Pancreas (tissue), 10 donors: ENCODE measurements at regions not wholly inside any gene's neighbourhood (a gene's known extent, or its start where the extent isn't known, plus 50 kb on each side); places are given as distances from the start of the nearest gene placed in this dataset.

Experiments used
- ATAC-seq, 4 donors: fragments of 200-7000 bp; cut with Tn5 transposase; one replicate each; pipeline versions ENCODE4 v1.8.0 to v1.9.1; 2020; ENCODE audit warnings: mild to moderate bottlenecking in 4 of 4, moderate library complexity in 4 of 4
- DNase-seq, 6 donors: peaks; one replicate each; pipeline ENCODE4 v3.0.0-alpha.2; 2020
- FAIRE-seq: peaks from 2 replicates; lab custom pipeline; 2012; peaks lifted over from hg19 to GRCh38; lab: Jason Lieb, UNC
- H3K27ac ChIP-seq, 4 donors: fragments of 200-600 bp; sonication (generic); 1 replicate in 3 of 4; 2 replicates in 1 of 4; pipeline versions ENCODE4 v1.5.0 to v1.8.0; 2020
- H3K27me3 ChIP-seq, 4 donors: fragments of 200-600 bp; one replicate each; pipeline ENCODE4 v1.8.0; 2021
- H3K36me3 ChIP-seq, 3 donors: fragments of 200-600 bp; sonication (generic) in 1 of 3; one replicate each; pipeline versions ENCODE4 v1.5.0 to v1.8.0; 2020 to 2021
- H3K4me1 ChIP-seq, 3 donors: fragments of 200-600 bp; one replicate each; pipeline ENCODE4 v1.8.0; 2021
- H3K4me3 ChIP-seq, 4 donors: fragments of 200-600 bp; sonication (generic) in 2 of 4; one replicate each; pipeline versions ENCODE4 v1.5.0 to v1.8.0; 2020 to 2021
- H3K9me3 ChIP-seq, 4 donors: fragments of 200-600 bp; one replicate each; pipeline ENCODE4 v1.8.0; 2021
- CTCF ChIP-seq, 4 donors: fragments of 200-600 bp; sonication (generic) in 3 of 4; IDR thresholded peaks; one replicate each; pipeline versions ENCODE4 v1.5.0 to v1.8.0; 2021; ENCODE audit warnings: antibody characterized with exemption in 4 of 4
- WGBS, 2 donors: extraction: QIAGEN DNeasy Blood & Tissue Kit; methylation state at CpG; one replicate each; pipeline ENCODE4 v1.1.7; 2013; 5-methylcytosine and 5-hydroxymethylcytosine counted together
- intact Hi-C, 3 donors: fragments of 100-400 bp; cut with DNase I; formaldehyde crosslinking; loops; one replicate each; pipeline versions ENCODE4 v1.11.1 to v1.14.2; 2022
- donor health status: healthy with polysubstance abuse.
- donor health status: DM: no; HTN: no; CAD: no; lungs with moderate emphysema.
- donor health status: DM: no; HTN: no; CAD: no.
- donor health status: control.
- donor health status: control.
- donor health status: Bipolar disorder and iron deficiency.
- donor health status: DM: yes; HTN: yes; CAD: no.
- donor health status: DM: no; HTN: no; CAD: no.
- donor health status: DM: no; HTN: no; CAD: no.
- donor health status: DM: yes; HTN: yes; CAD: no.

DNA sequence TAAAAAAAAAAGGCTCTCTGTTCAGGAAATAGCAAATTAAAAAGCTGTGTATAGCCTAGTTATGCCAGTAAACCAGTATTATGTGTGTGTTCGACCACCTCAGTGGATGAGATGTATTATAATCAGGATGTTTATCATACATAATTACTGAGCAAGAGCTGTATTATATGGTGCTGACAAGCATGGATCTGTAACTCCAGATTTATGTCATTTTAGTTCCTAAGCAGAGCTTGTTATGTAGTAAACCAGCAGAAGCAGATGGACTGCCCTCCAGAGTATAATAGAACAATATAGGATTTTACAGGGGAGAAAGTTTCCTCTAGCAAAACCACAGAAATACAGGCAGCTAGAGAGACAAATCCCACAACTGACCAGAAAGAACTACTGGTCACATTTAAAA lies 627.4 kb upstream of the EPHA5 start:
- no peak overlapping the region for H3K27ac ChIP-seq
- no peak for FAIRE-seq
- no peaks in the 10 kb centered on the region for H3K4me1 ChIP-seq
- H3K4me3 ChIP-seq = no peak overlapping the region
- intact Hi-C loops = no loop called here
- no peaks in the 10 kb centered on the region for H3K36me3 ChIP-seq
- TF ChIP-seq CTCF (IDR thresholded peaks at IDR 0.05) = no peak
- DNase-seq = no peak
- 46 to 67% methylated on average over 1 of the region's 1 CpG for WGBS, 2 donors
- no peaks in the 10 kb centered on the region for H3K27me3 ChIP-seq
- no peaks in the 10 kb centered on the region for H3K9me3 ChIP-seq
- ATAC-seq = no peak

DNA sequence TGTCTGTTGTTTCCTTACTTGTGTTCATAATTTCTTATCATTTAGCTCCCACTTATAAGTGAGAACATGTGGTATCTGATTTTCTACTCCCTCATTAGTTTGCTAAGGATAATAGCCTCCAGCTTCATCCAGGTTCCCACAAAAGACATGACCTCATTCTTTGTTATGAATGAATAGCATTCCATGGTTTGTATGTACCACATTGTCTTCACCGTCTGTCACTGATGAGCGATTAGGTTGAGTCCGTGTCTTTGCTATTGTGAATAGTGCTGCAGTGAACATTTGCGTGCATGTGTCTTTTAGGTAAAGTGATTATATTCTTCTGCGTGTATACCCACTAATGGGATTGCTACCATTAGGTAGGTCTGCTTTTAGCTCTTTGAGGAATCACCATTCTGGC lies 624.3 kb upstream of the EPHA5 start:
- no peak for DNase-seq
- H3K4me1 ChIP-seq = no peaks in the 10 kb centered on the region
- 74 to 90% methylated on average over 5 of the region's 5 CpGs for whole genome bisulfite sequencing, 2 donors
- H3K4me3 ChIP-seq = no peak overlapping the region
- no peak for ATAC-seq
- H3K27me3 ChIP-seq = no peaks in the 10 kb centered on the region
- FAIRE-seq = no peak
- H3K9me3 ChIP-seq = no peaks in the 10 kb centered on the region
- intact Hi-C loops = no loop called here
- H3K36me3 ChIP-seq = no peaks in the 10 kb centered on the region
- no peak for TF ChIP-seq CTCF (IDR thresholded peaks at IDR 0.05)
- H3K27ac ChIP-seq = no peak overlapping the region

DNA sequence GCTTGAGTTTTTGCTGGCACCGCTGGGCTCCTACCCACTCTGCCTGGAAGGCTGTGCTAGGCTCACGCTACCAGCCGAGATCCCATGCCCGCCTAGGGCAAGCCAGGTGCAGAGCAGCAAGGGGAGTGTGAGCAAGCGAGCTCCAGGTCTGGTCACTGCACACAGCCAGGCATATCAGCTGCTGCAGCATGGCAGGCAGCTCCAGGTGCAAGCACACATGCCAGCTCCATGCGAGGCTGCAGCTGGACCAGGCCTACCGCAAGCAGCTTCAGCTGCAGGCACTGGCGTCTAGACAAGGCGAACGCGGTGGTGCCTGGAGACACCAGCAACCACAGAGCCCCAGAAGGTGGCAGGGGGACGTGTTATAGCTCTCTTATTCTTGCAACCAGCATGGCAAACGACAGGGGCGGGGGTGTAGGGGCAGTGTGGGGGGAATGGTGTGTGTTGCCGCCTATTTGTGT lies 614.7 kb upstream of the EPHA5 start:
- no peak overlapping the region for H3K27ac ChIP-seq
- WGBS, 2 donors = 78 to 80% methylated on average over 15 of the region's 15 CpGs
- H3K9me3 ChIP-seq = no peaks in the 10 kb centered on the region
- TF ChIP-seq CTCF (IDR thresholded peaks at IDR 0.05) = no peak
- no peak for ATAC-seq
- FAIRE-seq = no peak
- H3K4me3 ChIP-seq = no peak overlapping the region
- intact Hi-C loops = no loop called here
- H3K36me3 ChIP-seq = no peaks in the 10 kb centered on the region
- H3K27me3 ChIP-seq = no peaks in the 10 kb centered on the region
- no peaks in the 10 kb centered on the region for H3K4me1 ChIP-seq
- DNase-seq = peak in 1 of 6 donors; percentile 45

- Histone ChIP-seq H3K36me3 (no peaks in the 10 kb centered on the region), H3K27ac (no peak overlapping the region), H3K4me1 (no peaks in the 10 kb centered on the region), H3K9me3 (no peaks in the 10 kb centered on the region), H3K4me3 (no peak overlapping the region), H3K27me3 (no peaks in the 10 kb centered on the region)
- 79 to 83% methylated on average over 1 of the region's 1 CpG for WGBS, 2 donors
- no peak for TF ChIP-seq CTCF (IDR thresholded peaks at IDR 0.05)
- ATAC-seq (no peak), DNase-seq (no peak), FAIRE-seq (no peak)
- intact Hi-C loops = no loop called here
Measured at GRCh38 chr4:66279084-66279483, 608.8 kb upstream of the EPHA5 start.

DNA sequence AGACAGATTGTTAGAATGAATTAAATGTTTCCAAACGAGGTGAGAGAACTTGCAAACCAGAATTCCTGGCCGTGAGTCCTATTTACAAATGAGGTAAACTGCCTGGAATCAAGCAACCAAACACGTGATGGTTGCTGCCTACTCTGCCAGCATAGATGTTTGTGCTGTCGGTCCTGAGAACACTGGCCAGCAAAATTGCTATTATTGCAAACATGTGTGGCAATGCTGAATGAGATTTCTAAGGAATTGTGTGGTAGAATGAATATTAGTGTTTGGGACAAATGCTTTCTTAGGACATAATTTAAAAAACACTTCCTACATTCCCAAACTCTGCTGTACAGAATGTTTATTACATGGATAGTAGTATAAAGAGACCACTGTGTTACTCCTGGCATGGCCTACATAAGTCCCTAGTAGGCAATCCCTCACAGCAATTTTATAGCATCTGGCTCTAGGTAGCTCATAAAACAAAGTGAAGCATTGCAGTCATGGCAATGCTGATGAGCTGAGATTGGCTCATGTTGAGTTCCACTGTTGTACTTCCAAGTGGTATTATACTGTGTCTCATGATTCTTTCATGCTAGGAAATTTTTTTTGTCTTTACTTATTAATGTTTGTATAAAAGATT lies 605.2 kb upstream of the EPHA5 start:
- no peaks in the 10 kb centered on the region for H3K9me3 ChIP-seq
- no peaks in the 10 kb centered on the region for H3K36me3 ChIP-seq
- no peak overlapping the region for H3K4me3 ChIP-seq
- ATAC-seq (no peak), FAIRE-seq (no peak), DNase-seq (no peak)
- TF ChIP-seq CTCF (IDR thresholded peaks at IDR 0.05) = no peak
- 18 to 19% methylated on average over 4 of the region's 4 CpGs for WGBS, 2 donors
- H3K4me1 ChIP-seq = no peaks in the 10 kb centered on the region
- no peaks in the 10 kb centered on the region for H3K27me3 ChIP-seq
- intact Hi-C loops = no loop called here
- no peak overlapping the region for H3K27ac ChIP-seq
